ENCODE measurements at regions not wholly inside any gene's neighbourhood (a gene's known extent, or its start where the extent isn't known, plus 50 kb on each side); places are given as distances from the start of the nearest gene placed in this dataset.
"Not testable (repeated sequence)": the region's sequence is repeated elsewhere in the genome, so short reads cannot be mapped to it uniquely, and the experiment has no call there.

DNA sequence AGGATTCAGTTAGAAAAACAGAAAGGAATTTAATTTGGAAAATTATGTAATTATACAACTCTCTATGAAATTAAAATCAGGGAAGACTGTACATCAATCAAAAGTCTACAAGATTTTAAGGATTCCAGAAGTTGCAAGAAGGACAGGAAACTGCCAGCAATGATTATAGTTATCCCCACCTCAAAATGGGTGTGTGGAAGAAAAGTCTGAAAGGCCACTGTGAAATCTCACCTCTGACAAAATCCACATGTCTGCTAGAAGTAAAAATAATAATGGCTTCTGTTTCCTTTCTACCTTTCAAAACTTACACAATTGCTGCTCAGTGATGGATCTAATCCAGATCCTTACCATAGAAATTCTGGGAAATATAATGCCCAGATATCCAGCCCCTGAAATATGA is 708.1 kb upstream of the ADGRL4 start:
- Histone ChIP-seq H3K4me1 (ENCODE audit: control insufficient read depth, insufficient read depth, low read length) (peaks cover 12% of the 10 kb centered on the region), H3K9me3 (ENCODE audit: control insufficient read depth, insufficient read depth, low read length) (no peaks in the 10 kb centered on the region), H3K9ac (ENCODE audit: low read depth, low read length) (no peak overlapping the region), H3K4me3 (ENCODE audit: low read depth, low read length) (no peak overlapping the region), H3K36me3 (ENCODE audit: control insufficient read depth, insufficient read depth, low read length) (no peaks in the 10 kb centered on the region), H3K27me3 (ENCODE audit: control insufficient read depth, insufficient read depth, low read length) (no peaks in the 10 kb centered on the region)

GRCh38 chr1:79711001-79711431 is 704.5 kb upstream of the ADGRL4 start:
- no peaks in the 10 kb centered on the region for H3K9me3 ChIP-seq (ENCODE audit: control insufficient read depth, insufficient read depth, low read length)
- H3K4me1 ChIP-seq (ENCODE audit: control insufficient read depth, insufficient read depth, low read length): peaks cover 3% of the 10 kb centered on the region
- no peaks in the 10 kb centered on the region for H3K36me3 ChIP-seq (ENCODE audit: control insufficient read depth, insufficient read depth, low read length)
- H3K27me3 ChIP-seq (ENCODE audit: control insufficient read depth, insufficient read depth, low read length): no peaks in the 10 kb centered on the region
- H3K9ac ChIP-seq (ENCODE audit: low read depth, low read length): no peak overlapping the region
- H3K4me3 ChIP-seq (ENCODE audit: low read depth, low read length): no peak overlapping the region

- H3K9me3 ChIP-seq (ENCODE audit: control insufficient read depth, insufficient read depth, low read length): no peaks in the 10 kb centered on the region
- H3K4me1 ChIP-seq (ENCODE audit: control insufficient read depth, insufficient read depth, low read length): no peaks in the 10 kb centered on the region
- no peaks in the 10 kb centered on the region for H3K36me3 ChIP-seq (ENCODE audit: control insufficient read depth, insufficient read depth, low read length)
- H3K4me3 ChIP-seq (ENCODE audit: low read depth, low read length): no peak overlapping the region
- no peaks in the 10 kb centered on the region for H3K27me3 ChIP-seq (ENCODE audit: control insufficient read depth, insufficient read depth, low read length)
- H3K9ac ChIP-seq (ENCODE audit: low read depth, low read length): no peak overlapping the region
Measured at GRCh38 chr1:79708646-79709265, 702.2 kb upstream of the ADGRL4 start.

- Histone ChIP-seq H3K4me1 (ENCODE audit: control insufficient read depth, insufficient read depth, low read length) (peaks cover 3% of the 10 kb centered on the region), H3K9ac (ENCODE audit: low read depth, low read length) (no peak overlapping the region), H3K9me3 (ENCODE audit: control insufficient read depth, insufficient read depth, low read length) (no peaks in the 10 kb centered on the region), H3K27me3 (ENCODE audit: control insufficient read depth, insufficient read depth, low read length) (no peaks in the 10 kb centered on the region), H3K4me3 (ENCODE audit: low read depth, low read length) (no peak overlapping the region), H3K36me3 (ENCODE audit: control insufficient read depth, insufficient read depth, low read length) (no peaks in the 10 kb centered on the region)
Measured at GRCh38 chr1:79705218-79705617, 698.7 kb upstream of the ADGRL4 start.

- no peaks in the 10 kb centered on the region for H3K36me3 ChIP-seq (ENCODE audit: control insufficient read depth, insufficient read depth, low read length)
- no peaks in the 10 kb centered on the region for H3K27me3 ChIP-seq (ENCODE audit: control insufficient read depth, insufficient read depth, low read length)
- peaks cover 3% of the 10 kb centered on the region for H3K4me1 ChIP-seq (ENCODE audit: control insufficient read depth, insufficient read depth, low read length)
- no peak overlapping the region for H3K9ac ChIP-seq (ENCODE audit: low read depth, low read length)
- no peak overlapping the region for H3K4me3 ChIP-seq (ENCODE audit: low read depth, low read length)
- no peaks in the 10 kb centered on the region for H3K9me3 ChIP-seq (ENCODE audit: control insufficient read depth, insufficient read depth, low read length)
Measured at GRCh38 chr1:79704067-79704466, 697.5 kb upstream of the ADGRL4 start.

DNA sequence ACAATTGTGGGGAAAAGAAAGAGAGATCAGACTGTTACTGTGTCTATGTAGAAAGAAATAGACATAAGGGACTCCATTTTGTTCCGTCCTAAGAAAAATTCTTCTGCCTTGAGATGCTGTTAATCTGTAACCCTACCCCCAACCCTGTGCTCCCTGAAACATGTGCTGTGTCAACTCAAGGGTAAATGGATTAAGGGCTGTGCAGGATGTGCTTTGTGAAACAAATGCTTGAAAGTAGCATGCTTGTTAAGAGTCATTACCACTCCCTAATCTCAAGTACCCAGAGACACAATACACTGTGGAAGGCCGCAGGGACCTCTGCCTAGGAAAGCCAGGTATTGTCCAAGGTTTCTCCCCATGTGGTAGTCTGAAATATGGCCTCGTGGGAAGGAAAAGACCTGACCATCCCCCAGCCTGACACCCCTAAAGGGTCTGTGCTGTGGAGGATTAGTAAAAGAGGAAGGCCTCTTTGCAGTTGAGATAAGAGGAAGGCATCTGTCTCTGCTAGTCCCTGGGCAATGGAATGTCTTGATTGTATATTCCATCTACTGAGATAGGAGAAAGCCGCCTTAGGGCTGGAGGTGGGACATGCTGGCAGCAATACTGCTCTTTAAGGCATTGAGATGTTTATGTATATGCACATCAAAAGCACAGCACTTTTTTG is 695.9 kb upstream of the ADGRL4 start:
- not testable (repeated sequence) for H3K4me1 ChIP-seq (ENCODE audit: control insufficient read depth, insufficient read depth, low read length); H3K9ac ChIP-seq (ENCODE audit: low read depth, low read length); H3K27me3 ChIP-seq (ENCODE audit: control insufficient read depth, insufficient read depth, low read length); H3K9me3 ChIP-seq (ENCODE audit: control insufficient read depth, insufficient read depth, low read length); H3K4me3 ChIP-seq (ENCODE audit: low read depth, low read length); H3K36me3 ChIP-seq (ENCODE audit: control insufficient read depth, insufficient read depth, low read length)

DNA sequence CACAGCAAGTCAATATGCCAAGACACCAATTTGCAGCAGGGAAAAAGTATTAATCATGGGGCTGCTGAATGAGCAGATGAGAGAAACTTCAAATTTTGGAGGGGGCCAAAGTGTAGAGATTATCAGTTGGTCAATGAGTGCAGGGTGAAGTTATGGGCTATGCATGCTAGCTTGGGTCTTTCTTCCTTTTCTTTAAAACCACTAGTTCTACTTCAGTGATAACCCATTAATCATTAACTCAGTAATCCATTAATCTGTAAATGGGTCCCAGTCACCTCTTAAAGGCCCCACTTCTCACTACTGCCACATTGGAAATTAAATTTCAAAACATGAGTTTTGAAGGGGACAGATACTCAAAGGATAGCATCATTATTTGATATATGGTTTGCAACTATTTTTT is 688.6 kb upstream of the ADGRL4 start:
- H3K27me3 ChIP-seq (ENCODE audit: control insufficient read depth, insufficient read depth, low read length): no peaks in the 10 kb centered on the region

DNA sequence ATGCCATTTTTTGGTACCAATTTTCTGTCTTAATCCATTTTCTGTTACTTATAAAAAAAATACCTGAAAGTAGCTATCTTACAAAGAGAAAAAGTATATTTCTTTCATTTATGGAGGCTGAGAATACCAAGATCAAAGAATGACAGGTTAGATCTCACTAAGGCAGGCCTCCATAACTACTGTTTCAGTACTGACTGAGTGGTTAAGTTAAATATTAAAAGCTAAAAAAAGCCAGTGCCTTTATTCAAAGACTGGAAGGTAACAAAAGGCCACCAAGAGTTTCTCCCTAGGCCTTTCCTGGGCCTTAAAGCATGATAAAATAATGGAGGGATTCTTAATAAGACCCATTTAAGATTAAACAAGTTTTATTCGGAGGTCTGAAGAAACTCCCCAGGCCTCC is 687.7 kb upstream of the ADGRL4 start:
- Histone ChIP-seq H3K4me1 (ENCODE audit: control insufficient read depth, insufficient read depth, low read length) (no peaks in the 10 kb centered on the region), H3K9ac (ENCODE audit: low read depth, low read length) (no peak overlapping the region), H3K36me3 (ENCODE audit: control insufficient read depth, insufficient read depth, low read length) (no peaks in the 10 kb centered on the region), H3K27me3 (ENCODE audit: control insufficient read depth, insufficient read depth, low read length) (no peaks in the 10 kb centered on the region), H3K9me3 (ENCODE audit: control insufficient read depth, insufficient read depth, low read length) (no peaks in the 10 kb centered on the region), H3K4me3 (ENCODE audit: low read depth, low read length) (no peak overlapping the region)

More for the DNA sequence above, 688.6 kb upstream of the ADGRL4 start:
- Histone ChIP-seq H3K4me1 (ENCODE audit: control insufficient read depth, insufficient read depth, low read length) (no peaks in the 10 kb centered on the region), H3K9me3 (ENCODE audit: control insufficient read depth, insufficient read depth, low read length) (no peaks in the 10 kb centered on the region), H3K36me3 (ENCODE audit: control insufficient read depth, insufficient read depth, low read length) (no peaks in the 10 kb centered on the region), H3K4me3 (ENCODE audit: low read depth, low read length) (no peak overlapping the region), H3K9ac (ENCODE audit: low read depth, low read length) (no peak overlapping the region)

GRCh38 chr1:79693441-79694114 is 687.0 kb upstream of the ADGRL4 start:
- Histone ChIP-seq H3K27me3 (ENCODE audit: control insufficient read depth, insufficient read depth, low read length) (no peaks in the 10 kb centered on the region), H3K36me3 (ENCODE audit: control insufficient read depth, insufficient read depth, low read length) (no peaks in the 10 kb centered on the region), H3K9ac (ENCODE audit: low read depth, low read length) (no peak overlapping the region), H3K4me3 (ENCODE audit: low read depth, low read length) (no peak overlapping the region), H3K9me3 (ENCODE audit: control insufficient read depth, insufficient read depth, low read length) (no peaks in the 10 kb centered on the region), H3K4me1 (ENCODE audit: control insufficient read depth, insufficient read depth, low read length) (no peaks in the 10 kb centered on the region)

- Histone ChIP-seq H3K9me3 (ENCODE audit: control insufficient read depth, insufficient read depth, low read length) (no peaks in the 10 kb centered on the region), H3K36me3 (ENCODE audit: control insufficient read depth, insufficient read depth, low read length) (no peaks in the 10 kb centered on the region), H3K4me1 (ENCODE audit: control insufficient read depth, insufficient read depth, low read length) (no peaks in the 10 kb centered on the region), H3K4me3 (ENCODE audit: low read depth, low read length) (no peak overlapping the region), H3K9ac (ENCODE audit: low read depth, low read length) (no peak overlapping the region), H3K27me3 (ENCODE audit: control insufficient read depth, insufficient read depth, low read length) (no peaks in the 10 kb centered on the region)
Measured at GRCh38 chr1:79692519-79692918, 686.0 kb upstream of the ADGRL4 start.

DNA sequence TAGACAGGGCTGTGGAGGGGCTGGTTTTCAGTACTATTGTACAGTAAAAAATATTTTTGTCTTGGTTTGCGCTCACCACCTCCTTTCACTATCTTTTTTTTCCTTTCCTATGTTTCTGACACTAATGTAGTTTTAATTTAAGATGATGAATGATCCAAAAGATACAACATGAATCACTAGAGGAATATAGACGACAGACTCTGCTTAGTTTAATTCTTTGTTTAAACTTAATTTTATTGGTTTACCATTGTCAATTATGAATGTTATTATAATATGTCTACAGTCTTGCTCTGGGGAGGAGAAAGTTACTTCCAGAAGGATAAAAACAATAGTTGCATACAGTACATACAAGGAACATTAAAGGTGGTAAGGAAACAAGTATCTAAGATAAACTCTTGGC is 682.4 kb upstream of the ADGRL4 start:
- Histone ChIP-seq H3K36me3 (ENCODE audit: control insufficient read depth, insufficient read depth, low read length) (no peaks in the 10 kb centered on the region), H3K4me3 (ENCODE audit: low read depth, low read length) (no peak overlapping the region), H3K27me3 (ENCODE audit: control insufficient read depth, insufficient read depth, low read length) (no peaks in the 10 kb centered on the region), H3K9ac (ENCODE audit: low read depth, low read length) (no peak overlapping the region), H3K4me1 (ENCODE audit: control insufficient read depth, insufficient read depth, low read length) (no peaks in the 10 kb centered on the region), H3K9me3 (ENCODE audit: control insufficient read depth, insufficient read depth, low read length) (no peaks in the 10 kb centered on the region)

DNA sequence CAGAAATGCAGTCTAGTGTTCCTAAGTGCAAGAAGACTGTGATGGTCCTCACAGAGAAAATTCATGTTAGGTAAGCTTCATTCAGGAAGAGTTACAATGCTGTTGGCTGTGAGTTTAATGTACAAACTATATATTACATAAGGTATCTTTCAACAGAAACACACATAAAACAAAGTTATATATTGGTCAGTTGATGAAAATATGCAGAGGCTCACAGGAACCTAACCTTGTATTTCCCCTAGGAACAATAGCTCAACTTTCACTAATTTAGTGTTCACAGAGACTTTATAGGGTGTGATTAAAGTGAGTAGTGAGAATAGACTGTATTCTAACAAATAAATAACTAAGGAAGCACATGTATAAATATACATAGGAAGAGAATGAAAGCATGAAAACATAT is 676.9 kb upstream of the ADGRL4 start:
- no peaks in the 10 kb centered on the region for H3K4me1 ChIP-seq (ENCODE audit: control insufficient read depth, insufficient read depth, low read length)
- H3K4me3 ChIP-seq (ENCODE audit: low read depth, low read length): no peak overlapping the region
- H3K9ac ChIP-seq (ENCODE audit: low read depth, low read length): no peak overlapping the region
- H3K9me3 ChIP-seq (ENCODE audit: control insufficient read depth, insufficient read depth, low read length): no peaks in the 10 kb centered on the region
- H3K36me3 ChIP-seq (ENCODE audit: control insufficient read depth, insufficient read depth, low read length): no peaks in the 10 kb centered on the region
- H3K27me3 ChIP-seq (ENCODE audit: control insufficient read depth, insufficient read depth, low read length): no peaks in the 10 kb centered on the region

Measured in iPS-15b (cell line).